Kidney capillary endothelial cell (primary cell): ENCODE measurements at regions not wholly inside any gene's neighbourhood (a gene's known extent, or its start where the extent isn't known, plus 50 kb on each side); places are given as distances from the start of the nearest gene placed in this dataset.
A peak's percentile ranks its signal among the peaks of the same experiment; 100 is the strongest.

ENCODE experiments used
- DNase-seq: peaks from one replicate; pipeline ENCODE4 v3.0.0-alpha.2; 2018; ENCODE audit warnings: low spot score

DNA sequence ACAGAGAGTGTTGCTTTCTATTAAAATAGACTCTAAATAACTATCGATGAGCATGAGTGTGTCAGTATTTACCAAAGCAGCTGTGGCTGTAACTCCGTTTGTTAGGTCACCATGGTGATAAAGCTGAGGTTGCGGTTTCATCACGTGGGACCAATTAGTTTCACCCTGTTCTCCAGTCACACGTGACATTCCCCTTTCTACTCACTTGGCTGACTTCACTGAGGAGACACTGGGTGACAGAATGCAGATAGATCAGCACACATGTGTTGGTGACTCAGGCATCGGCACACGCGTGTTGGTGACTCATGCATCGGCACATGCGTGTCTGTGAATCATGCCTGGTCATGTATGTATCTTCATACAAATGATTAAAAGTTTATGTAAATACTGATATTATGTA is 285.4 kb downstream of the THBS2 start:
- DNase-seq: no peak

DNA sequence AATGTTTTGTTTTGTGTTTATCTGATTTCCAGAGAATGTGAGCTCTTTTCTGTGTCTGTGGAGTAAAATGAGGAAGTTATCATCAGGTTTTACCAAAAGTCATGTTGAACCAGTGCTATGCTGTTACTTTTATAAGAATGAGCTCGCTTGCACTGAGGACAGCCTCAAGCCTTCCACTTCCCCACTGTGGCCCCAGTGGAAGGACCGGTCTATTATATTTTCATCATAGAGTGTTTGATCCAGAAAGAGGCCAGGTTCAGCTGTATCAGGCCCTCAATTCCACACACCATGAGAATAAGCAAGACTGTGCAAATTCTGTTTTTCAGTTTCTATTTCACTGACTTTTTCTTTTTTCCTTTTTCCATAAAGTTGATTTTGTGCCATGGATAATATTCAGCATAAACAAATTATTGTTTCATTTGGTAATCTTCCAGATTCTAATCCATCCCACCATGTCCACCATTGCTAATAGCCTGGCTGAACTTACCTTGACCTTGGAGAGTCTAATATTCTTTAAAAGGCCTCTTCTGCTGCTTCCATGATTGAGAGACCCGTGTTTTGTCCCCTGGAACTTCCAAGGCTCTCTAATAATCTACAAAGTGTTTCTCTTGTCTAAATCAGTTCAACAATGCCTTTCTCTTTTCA is 286.2 kb downstream of the THBS2 start:
- no peak for DNase-seq

DNA sequence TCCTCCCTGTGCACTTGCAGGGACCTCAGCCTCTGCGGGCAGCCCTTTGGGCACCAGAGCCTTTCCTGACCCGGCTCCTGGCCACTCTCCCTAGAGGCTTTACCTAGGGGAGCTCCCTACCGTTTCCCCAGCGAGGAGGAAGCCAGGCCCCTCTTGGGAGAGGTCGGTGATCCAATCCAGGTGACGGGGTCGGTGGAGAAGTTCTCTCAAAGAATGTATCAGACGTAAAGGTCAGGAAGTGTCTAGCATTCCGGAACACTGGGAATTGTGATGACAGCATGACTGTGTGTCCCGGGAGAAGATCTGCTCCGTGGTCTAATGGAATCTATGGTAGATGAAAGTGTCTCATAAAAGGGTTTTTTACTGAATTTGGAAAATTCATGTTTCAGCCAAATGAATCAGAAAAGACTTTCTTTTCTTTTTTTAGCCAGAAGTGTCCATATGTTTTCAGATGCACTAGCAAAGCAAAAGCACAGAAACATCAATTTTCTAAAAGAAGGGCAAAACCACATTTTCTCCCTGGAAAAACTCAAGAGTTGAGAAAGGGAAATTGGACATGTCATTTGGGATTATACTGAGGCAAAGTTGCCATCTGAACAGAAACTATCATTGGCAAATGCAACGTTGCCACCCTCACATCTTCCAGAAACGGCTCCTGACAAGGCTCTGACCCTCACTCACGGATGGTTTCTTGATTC is 289.4 kb downstream of the THBS2 start:
- DNase-seq: peak; percentile 48

DNA sequence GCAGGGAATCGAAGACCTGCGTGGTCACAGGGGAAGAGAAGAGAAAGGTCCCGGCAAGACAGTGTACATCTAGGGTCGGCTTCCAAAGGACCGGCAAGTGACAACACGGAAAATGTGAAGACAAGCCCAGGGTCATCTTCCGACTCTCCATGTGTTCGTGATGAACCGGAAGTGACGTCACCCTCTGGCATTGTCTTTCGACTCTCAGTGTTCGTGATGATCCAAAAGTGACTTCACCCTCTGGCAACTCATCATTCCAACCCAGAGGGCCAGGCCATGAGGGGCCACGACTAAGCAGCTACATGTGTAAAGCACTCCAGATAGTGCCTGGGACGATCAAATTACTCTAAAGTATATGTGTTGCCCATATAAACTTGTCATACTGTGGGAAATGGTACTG is 290.8 kb downstream of the THBS2 start:
- no peak for DNase-seq

DNA sequence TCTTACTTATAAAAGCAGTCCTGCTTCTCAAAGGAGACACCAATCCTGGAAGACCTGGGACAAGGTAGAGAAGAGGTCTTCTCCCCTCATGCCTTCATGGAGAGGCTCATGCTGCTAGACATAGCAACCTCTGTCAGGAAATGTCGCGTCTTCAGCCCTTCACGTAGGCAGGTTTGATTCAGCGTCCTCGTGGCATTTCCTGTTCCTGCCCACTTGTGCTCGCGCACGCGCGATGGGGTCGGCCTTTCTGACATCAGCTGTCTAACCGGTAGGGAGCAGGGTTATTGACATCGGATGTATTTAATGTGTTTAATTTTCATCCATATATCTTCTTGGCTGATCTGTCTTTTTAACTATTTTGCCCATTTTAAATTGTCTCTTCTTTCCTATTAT is 292.4 kb downstream of the THBS2 start:
- DNase-seq: no peak

DNA sequence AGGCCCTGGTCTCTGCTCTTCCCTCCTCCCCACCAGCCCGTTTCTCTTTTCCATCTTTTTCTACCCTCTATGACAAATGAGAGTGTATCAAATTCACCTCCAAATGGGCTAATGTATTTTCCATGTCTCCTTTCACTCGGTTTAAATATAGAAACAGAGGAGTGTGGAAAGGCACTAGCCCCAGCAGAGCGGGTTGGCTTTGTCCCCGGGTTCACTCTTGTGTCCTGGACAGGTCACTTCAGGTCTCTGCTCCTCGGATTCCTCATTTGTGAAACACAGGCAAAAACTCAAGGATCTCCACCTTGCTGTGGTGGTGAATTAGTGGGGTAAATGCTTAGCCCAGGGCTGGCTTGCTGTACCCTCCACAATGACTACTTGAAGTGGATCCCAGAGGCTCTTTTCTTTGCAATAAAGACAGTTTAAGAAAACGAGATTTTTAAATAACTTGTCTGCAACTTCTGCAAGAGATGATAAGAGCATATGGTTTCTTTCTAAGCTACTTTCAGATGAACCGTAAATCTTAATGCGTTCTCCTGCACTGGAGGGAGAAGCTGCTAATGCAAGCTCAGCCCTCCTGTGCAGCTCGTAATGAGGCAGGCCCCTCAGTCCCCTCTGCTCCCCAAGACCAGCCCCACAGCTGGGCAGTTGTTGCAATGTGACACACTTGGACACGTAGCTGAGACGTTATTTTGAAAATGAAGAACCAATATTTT is 292.9 kb downstream of the THBS2 start:
- DNase-seq: no peak

- DNase-seq: no peak
Measured at GRCh38 chr6:168959696-168960095, 293.9 kb downstream of the THBS2 start.

GRCh38 chr6:168956884-168957730 is 296.5 kb downstream of the THBS2 start:
- DNase-seq: peak; percentile 75

- no peak for DNase-seq
Measured at GRCh38 chr6:168956141-168956838, 297.4 kb downstream of the THBS2 start.

GRCh38 chr6:168953461-168953860 is 300.2 kb downstream of the THBS2 start:
- DNase-seq: no peak

DNA sequence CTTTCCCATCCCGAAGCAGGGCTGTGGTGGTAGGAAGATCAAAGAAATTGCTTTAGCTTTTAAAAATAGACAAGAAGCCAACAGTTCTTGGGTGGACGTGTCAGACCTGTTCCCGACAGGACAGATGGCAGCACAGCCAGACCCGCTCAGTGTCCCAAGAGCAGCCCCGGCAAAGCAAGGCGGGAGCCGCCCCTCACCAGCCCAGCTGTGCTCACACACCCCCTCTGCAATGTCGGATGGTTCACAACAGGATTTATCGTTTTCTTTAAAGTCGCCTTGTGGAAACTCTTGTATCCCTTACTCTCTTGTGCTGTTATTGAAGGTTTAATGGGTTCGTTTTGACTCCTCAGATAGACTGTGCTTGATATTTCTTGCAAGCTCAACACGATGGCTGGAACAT is 302.4 kb downstream of the THBS2 start:
- DNase-seq: no peak

- DNase-seq: no peak
Measured at GRCh38 chr6:168950858-168951214, 302.8 kb downstream of the THBS2 start.

DNA sequence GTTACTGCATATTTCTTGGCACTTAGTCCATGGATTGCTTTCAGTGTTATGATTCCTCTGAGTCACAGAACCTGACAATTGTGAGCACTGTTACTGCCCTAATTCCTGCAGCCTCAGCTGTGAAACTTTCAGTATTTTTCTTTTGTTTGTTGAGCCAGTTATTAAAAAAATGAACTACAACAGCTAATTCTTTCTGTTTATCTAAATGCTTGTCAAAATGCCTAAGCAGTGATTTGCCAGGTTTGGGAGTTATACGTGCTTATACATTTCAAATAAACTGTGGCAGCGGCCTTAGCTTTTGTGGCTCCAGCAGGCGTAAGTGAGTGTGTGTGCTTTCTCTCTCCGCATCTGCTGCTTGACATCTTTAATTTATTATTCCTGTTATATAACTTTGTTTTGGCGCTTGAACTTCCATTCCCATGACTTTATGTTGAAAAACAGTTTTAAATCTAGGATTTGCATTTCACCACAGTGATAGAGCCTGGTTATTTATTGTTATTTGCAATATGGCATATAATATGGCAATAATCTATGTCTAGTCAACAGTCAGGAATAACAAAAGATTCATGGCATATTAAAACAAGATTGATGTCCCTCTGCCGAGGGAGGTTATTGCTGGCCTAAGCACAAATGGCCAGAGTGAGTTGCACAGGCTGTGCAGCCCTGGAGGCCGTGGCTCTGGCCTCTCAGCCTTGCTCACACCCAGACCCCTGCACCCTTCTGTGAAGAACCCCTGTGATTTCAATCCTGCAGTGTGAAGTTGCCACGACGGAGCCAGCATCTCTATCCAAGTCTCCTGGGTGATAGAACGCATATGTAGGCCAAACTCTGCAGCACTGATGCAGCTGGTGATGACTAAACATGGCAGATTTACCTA is 303.4 kb downstream of the THBS2 start:
- no peak for DNase-seq

DNA sequence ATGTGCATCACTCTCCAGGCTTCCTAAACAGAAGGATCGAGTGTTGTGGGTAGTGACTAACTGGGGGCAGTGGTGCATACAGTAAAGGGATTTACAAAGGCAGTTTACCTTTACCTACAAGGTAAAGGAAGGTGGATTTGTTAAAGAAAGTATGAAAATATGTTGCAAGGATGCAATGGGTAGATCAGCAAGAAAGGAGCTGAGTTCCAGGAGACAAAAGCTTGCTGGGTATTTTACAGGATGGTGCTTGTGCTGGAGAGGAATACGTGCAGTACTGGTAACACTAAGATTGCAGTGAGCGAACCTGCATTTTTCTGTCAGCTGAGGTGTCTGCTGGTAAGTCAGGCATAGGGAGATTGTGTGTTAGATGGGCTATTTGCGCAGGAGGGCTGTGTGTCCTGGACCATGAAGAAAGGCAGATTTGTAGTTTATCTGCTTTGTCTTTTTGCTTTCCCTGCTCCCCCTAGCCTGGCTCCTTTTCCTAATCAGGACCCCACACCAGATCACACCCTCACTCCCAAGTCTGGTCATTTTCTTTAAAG is 304.6 kb downstream of the THBS2 start:
- DNase-seq: no peak

- no peak for DNase-seq
Measured at GRCh38 chr6:168948002-168948401, 305.6 kb downstream of the THBS2 start.

DNA sequence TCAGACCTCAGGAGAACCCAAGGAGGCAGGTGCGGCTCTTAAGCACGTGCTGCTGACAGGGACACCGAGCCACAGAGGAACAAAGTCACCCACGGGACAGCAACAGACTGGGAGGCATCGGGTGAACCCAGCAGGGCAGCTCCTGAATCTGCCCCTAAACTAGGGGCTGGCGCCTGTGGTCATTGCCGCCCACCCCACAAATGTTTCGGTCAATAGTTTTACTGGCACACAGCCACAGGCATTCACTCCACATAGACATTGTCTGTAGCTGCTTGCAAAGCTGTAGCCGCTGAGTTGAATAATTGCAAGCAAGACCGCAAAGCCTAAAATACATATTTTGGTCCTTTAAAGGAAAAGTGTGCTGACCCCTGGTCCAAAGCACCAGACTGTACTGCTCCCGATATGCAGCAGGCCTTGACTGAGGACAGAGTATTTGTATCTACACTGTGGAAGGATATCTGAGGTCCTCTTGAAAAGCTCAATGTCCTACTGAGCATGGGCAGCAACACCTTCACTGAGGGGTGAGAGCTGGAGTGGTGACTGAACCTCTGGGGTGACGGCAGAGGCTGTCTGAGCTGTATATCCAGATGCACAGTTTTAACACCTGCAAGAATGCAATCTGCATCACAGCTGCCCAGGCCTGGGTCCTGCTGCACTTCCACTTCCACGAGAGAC is 310.3 kb downstream of the THBS2 start:
- DNase-seq: no peak

- DNase-seq: no peak
Measured at GRCh38 chr6:168942646-168943045, 311.0 kb downstream of the THBS2 start.

GRCh38 chr6:168941036-168941435 is 312.6 kb downstream of the THBS2 start:
- no peak for DNase-seq

DNA sequence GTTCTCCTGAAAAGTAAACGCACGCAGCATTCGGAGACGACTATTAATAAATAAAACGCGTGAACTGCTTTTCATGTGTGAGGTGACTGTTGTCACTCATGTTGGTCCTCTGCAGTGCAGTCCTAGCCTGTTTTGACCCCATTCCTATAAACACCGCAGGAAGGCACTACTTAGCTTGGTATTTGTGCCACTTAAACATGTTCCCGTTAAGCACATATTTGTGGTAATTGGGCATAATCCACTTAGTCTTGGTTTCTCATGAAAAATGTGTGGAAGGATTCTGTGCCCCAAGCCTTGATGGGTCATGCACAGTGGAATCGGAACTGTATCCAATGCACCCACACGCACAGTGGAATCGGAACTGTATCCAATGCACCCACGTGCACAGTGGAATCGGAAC is 313.9 kb downstream of the THBS2 start:
- DNase-seq: no peak

DNA sequence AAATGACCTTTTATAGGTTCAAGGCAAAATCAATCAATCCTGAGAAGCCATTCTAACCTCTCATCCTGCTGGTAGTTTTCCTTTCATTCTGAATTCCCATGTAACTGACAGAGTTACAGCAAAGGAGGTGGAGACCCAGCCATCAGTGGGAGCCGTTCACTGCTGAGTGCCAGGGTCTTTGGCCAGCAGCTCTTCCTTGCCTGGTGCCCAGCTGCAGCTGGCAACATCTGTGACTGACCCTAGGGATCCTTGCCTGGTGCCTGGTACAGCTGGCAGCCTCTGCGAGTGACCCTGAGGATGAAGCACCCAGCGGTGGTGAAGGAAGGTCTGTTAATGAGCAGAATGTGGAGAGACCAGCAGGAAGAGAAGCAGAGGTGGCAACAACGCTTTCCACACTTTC is 314.6 kb downstream of the THBS2 start:
- no peak for DNase-seq
